HL-60/S4 (cell line): ENCODE measurements at regions not wholly inside any gene's neighbourhood (a gene's known extent, or its start where the extent isn't known, plus 50 kb on each side); places are given as distances from the start of the nearest gene placed in this dataset.

Source experiments
- in situ Hi-C: fragments of 300-500 bp; cut with MboI; formaldehyde crosslinking; loops from 2 replicates; pipeline ENCODE4 v1.14.3; 2022; ENCODE audit warnings: low sequenced_read_pairs

DNA sequence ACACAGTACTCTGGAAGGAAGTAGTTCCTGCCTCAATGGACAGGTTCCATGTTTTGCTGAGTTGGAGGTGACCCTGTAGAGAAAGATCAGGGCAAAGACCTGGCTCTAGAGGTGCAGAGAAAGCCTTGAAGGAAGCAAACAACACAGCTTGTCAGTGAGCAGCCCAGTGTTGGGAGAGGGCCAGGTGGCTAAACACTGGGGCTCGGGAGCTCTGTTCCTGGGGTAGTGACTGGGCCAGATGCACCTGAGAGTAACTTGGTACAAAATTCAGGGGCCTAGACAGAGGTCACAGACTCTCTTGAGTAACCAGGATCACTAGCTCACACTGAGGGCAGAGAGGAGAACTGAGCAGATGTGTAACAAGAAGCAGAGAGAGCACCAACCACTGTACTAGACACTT, 138.4 kb upstream of the NALF2 start:
- in situ Hi-C loops = no loop called here

- in situ Hi-C loops = no loop called here
Measured at GRCh38 chrX:69365349-69365748, 138.8 kb upstream of the NALF2 start.

DNA sequence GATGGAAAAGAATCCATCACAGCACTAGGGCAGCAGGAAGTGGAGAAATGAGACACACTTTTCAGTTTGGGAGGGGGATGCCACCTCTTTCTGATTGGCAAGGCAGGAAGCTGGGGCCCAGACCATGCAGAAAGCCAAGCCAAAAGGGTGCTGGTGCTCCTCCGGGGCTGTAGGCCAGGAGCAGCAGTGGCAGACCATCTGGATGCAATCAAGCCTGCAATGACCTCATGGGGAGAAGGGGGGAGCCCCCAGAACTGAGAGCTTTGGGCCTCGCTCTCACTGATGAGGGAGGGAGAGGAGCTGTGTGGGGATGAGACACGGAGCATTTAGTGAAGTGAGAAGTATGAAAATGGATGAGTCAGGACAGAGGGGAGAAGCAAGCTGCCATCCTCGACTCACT, 141.3 kb upstream of the NALF2 start:
- in situ Hi-C loops = no loop called here

DNA sequence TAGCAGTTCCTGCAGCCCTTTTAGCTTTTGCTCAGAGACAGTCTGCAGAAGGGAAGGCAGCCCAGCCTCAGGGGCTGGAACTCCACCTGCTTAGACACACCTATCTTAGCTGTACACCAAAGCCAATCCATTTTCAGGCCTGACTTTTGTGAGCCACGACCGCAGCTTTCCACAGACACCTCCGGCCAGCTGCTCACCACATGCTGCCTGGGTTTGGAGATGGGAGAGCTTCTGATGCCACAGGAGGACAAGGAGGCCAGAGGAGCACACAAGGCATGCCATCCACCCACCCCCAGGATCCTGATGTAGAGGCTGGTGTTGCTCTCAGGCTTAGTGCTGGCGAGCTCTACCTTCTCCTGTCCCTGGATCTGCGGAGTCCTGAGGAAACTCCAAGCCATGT, 141.8 kb upstream of the NALF2 start:
- in situ Hi-C loops = no loop called here

GRCh38 chrX:69361311-69361845, 142.7 kb upstream of the NALF2 start:
- in situ Hi-C loops = no loop called here

DNA sequence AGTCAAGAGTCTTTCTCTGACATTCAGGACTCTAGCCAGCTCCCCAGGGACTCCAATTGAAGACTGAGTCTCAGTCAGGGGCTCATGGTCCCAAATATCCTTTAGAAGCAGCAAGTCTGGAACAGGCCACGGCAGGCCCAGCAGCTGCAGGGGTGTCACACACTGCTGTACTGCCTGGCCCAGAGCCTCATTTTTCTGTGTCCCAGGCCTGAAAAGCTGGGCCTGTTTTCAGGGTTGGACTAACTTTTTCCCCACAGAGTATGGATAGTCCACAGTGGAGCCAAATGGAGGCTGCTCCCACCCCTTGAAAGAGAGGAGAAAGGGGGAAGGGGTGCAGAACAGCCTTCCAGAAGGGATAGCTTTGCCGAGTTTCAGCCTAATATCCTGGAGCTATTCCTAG, 146.8 kb upstream of the NALF2 start:
- in situ Hi-C loops = no loop called here

GRCh38 chrX:69324851-69325250, 159.6 kb upstream of the PJA1 start:
- in situ Hi-C loops = no loop called here

- in situ Hi-C loops = no loop called here
Measured at GRCh38 chrX:69323786-69324720, 158.8 kb upstream of the PJA1 start.

DNA sequence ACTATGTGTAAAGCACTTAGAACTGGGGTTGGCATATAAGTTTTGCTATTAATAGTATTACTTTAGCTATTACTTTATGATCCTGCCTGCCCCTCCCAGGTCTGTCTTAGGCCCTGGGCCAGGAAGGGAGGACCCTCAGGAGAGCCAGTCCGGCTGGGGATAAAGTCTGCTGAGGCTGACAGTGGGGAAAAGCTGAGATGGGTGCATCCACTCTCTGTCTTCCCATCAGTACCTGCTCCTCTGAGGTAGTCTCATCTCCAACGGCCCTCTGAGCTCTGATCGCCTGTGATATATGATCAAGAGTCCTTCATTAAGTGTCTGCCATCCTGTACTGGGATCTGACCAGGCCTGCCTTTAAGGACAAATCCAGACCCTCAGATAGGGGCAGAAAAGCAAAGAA, 156.5 kb upstream of the PJA1 start:
- in situ Hi-C loops = no loop called here

DNA sequence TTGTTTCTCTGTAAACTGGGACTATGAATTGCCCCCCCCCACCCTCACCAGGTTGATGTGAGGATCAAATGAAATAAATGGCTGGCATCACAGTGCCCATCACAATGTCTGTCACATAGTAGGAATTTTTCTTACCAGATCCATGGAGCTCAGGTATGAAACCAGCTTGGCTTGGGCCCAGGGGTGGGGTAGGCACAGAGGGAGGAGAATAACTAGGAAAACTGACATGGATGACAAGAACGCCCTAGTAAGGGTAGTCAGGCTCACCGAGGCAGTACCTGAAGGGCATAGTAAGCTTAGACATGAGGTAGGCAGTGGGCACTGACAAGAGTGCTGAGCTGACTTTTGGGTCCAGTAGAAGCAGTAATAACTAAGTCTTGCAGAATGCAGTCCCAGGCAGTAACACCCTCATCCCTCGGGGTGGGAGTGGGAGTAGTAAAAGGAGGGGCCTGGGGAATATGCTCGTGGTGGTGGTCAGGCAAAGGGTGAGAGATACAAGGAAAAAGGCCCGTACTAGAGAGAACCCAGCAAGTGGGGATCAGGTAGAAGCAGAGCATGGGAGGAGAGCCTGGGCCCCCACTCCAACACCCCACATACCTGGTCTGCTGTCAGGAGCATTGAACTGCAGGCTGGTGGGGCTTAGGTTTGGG, 155.9 kb upstream of the PJA1 start:
- in situ Hi-C loops = no loop called here

GRCh38 chrX:69320116-69320515, 154.9 kb upstream of the PJA1 start:
- in situ Hi-C loops = no loop called here

- in situ Hi-C loops = no loop called here
Measured at GRCh38 chrX:69319376-69319775, 154.1 kb upstream of the PJA1 start.

DNA sequence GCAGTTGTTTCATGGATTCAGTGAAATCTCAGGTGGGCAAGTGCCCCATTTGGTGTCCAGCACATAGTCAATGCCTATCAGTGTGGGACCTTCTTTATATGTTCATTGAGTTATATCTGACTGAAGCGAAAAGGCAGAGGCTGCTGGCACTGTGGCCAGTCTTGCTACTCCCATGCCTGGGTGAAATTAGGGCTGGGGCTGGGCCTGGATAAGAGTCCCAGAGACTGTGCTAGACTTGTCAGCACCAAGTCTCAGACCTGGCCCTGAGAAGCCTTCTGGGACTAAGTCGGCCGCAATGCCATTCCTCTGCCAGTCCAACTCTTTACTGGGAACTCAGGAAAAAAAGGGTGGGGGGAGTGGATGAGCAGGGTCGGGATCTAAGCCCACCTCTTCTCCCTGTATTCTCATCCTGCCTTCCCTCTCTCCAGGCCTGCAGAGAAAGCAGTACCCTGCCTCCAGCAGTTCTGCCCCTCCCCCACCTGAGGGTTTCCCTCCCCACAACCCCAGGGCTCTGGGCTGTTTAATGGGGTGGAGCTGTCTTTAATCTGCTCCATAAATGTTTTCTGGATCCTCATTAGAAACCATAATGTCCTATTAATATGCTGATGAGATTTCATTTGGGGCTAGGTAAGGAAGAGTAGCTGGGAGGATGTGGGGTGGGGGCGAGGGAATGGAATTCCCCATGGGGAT, 153.5 kb upstream of the PJA1 start:
- in situ Hi-C loops = no loop called here

GRCh38 chrX:69317721-69318120, 152.5 kb upstream of the PJA1 start:
- in situ Hi-C loops = no loop called here

DNA sequence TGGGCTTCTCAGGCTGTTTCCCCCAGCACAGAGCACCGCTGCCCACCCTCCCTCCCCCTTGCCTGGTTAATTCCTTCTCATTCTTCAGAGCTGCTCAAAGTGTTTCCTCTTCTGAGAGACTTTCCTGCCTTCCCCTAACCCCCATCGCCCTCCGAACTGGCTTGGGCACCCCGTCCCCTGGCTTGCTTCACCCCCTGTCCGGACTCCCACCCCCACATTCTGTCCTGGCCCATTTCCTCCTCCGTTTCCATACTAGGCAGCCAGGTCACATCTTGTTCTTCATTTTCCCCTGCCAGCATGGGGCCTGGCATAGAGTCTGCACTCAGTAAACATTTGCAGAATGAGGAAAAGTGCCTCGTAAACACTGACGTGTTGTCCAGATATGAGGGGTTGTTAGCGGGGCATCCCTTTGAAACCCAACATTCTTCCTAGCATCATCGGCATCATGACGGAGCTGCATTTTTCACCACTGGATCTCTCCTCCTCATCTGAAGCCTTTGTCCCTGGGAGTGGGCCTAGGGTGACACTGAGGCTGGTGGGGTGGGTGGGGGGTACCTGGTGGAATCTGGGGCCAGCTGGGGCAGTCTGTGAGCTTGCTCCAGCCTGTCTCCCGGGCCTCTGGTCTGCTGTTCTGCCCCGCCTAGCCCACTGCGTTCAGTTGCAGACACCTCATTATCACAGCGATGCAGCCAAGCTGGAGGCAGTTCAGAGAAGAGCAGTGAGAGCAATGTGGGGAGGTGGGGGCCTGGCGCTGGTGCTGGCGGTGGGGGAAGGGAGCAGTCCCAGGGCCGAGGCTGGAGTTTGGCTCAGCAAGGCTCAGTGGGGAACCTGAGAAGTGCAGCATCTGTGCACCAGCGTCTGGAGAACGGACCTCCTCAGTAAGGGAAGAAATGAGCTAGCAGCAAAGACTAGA, 149.4 kb upstream of the PJA1 start:
- in situ Hi-C loops = no loop called here

- in situ Hi-C loops = no loop called here
Measured at GRCh38 chrX:69313617-69314290, 148.5 kb upstream of the PJA1 start.

DNA sequence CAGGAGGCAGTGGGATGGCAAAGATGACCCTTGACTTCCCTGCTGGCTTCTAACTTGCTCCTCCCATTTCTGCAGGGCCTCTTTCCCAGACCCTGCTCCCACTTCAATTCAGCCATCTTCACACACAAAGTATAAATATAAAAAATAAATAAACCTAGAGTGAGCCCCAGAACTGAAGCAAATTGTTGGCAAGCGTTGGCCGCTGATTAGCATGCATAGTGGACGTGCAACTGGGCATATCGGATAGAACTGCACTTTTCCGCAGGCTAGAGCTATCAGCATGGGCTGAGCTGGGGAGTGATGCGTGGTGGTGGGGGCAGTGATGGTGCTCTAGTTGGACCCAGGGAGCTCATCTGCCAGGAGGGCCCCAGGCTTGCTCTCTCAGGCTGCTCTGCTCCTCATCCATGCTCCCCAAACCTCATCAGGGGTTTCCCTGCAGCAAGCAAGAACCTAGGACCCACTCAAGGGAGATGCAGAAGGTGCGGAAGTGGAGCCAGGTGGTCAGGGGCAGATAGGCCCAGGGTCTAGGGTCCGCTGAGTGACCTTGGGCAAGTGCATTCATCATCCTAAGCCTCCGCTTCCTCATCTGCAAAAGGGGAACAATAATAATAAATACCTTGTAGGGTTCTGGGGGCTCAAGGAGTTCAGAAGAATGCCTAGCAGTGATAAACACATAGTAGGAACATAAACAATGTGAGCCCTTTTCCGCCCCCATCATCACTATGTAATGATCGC, 146.8 kb upstream of the PJA1 start:
- in situ Hi-C loops = no loop called here

GRCh38 chrX:69309074-69309792, 144.0 kb upstream of the PJA1 start:
- in situ Hi-C loops = no loop called here

GRCh38 chrX:69307756-69308155, 142.5 kb upstream of the PJA1 start:
- in situ Hi-C loops = no loop called here
